ENCODE measurements at regions not wholly inside any gene's neighbourhood (a gene's known extent, or its start where the extent isn't known, plus 50 kb on each side); places are given as distances from the start of the nearest gene placed in this dataset.
A peak's percentile ranks its signal among the peaks of the same experiment; 100 is the strongest.

GRCh38 chr5:124102486-124102885, 590.5 kb downstream of the CSNK1G3 start:
- DNase-seq (ENCODE audit: low read depth, low spot score) (peak; percentile 53), FAIRE-seq (no peak)
- Histone ChIP-seq H3K36me3 (ENCODE audit: control insufficient read depth in 2 of 2, extremely low read depth in 1 of 2, insufficient read depth in 2 of 2, low read length in 2 of 2) (no peaks in the 10 kb centered on the region), H3K9me1 (replicated peaks; ENCODE audit: control insufficient read depth, extremely low read depth, insufficient read depth, low read length) (no peaks in the 10 kb centered on the region), H3K9me3 (replicated peaks; ENCODE audit: control insufficient read depth, insufficient read depth, low read length) (no peaks in the 10 kb centered on the region), H3K4me2 (ENCODE audit: insufficient read depth, low read length) (no peak overlapping the region), H2AFZ (ENCODE audit: low read depth, low read length) (no peak overlapping the region), H3K27me3 (ENCODE audit: control insufficient read depth in 2 of 2, insufficient read depth in 2 of 2, low read length in 2 of 2) (peaks cover 0 to 2% of the 10 kb centered on the region in 2 experiments), H3K4me3 (replicated peaks in 1 of 3; ENCODE audit: insufficient read depth in 1 of 3, low read depth in 1 of 3, low read length in 3 of 3) (no peak overlapping the region), H3K9ac (replicated peaks; ENCODE audit: extremely low read depth, insufficient read depth, low read length) (no peak overlapping the region), H3K27ac (ENCODE audit: insufficient read depth, low read depth, low read length) (no peak overlapping the region), H3K4me1 (ENCODE audit: control insufficient read depth, extremely low read depth, insufficient read depth, low read length) (no peaks in the 10 kb centered on the region), H4K20me1 (replicated peaks; ENCODE audit: control insufficient read depth, extremely low read depth, insufficient read depth, low read length) (no peaks in the 10 kb centered on the region), H3K79me2 (ENCODE audit: control insufficient read depth, insufficient read depth, low read length) (no peaks in the 10 kb centered on the region)
- ChIA-PET POLR2A (no interaction called here), CTCF (no interaction called here)
- TF ChIP-seq MYC (IDR thresholded peaks at IDR 0.05; ENCODE audit: low read depth, low read length) (no peak), POLR2A (IDR thresholded peaks at IDR 0.05; ENCODE audit: low read depth, low read length) (no peak), CTCF (IDR thresholded peaks at IDR 0.05; ENCODE audit: extremely low read depth in 1 of 2, insufficient read depth in 1 of 2, low read depth in 1 of 2, low read length in 2 of 2) (no peak)
- BruUV-seq (replicated peaks), result no TSS peak
- intact Hi-C loops (cut with micrococcal nuclease) (no loop called here), dilution Hi-C loops (cut with MboI; ENCODE audit: extremely low pct_ligation_motif_present, low sequenced_read_pairs) (no loop called here)

GRCh38 chr5:124093658-124094057, 581.7 kb downstream of the CSNK1G3 start:
- dilution Hi-C loops (cut with MboI; ENCODE audit: extremely low pct_ligation_motif_present, low sequenced_read_pairs), result no loop called here

More at GRCh38 chr5:124093658-124094057, 581.7 kb downstream of the CSNK1G3 start:
- intact Hi-C loops (cut with micrococcal nuclease), result no loop called here
- DNase-seq (ENCODE audit: low read depth, low spot score) (no peak), FAIRE-seq (no peak)
- H2AFZ ChIP-seq (ENCODE audit: low read depth, low read length), result no peak overlapping the region
- no peaks in the 10 kb centered on the region for H3K9me1 ChIP-seq (replicated peaks; ENCODE audit: control insufficient read depth, extremely low read depth, insufficient read depth, low read length)
- CTCF ChIA-PET, result no interaction called here
- BruUV-seq (replicated peaks), result no TSS peak
- H3K4me2 ChIP-seq (ENCODE audit: insufficient read depth, low read length), result no peak overlapping the region
- TF ChIP-seq POLR2AphosphoS5 (IDR thresholded peaks at IDR 0.05; ENCODE audit: insufficient read depth, low read depth, low read length) (no peak), MYC (IDR thresholded peaks at IDR 0.05; ENCODE audit: low read depth, low read length) (no peak), FOS (IDR thresholded peaks at IDR 0.05; ENCODE audit: borderline replicate concordance, insufficient read depth, low read length) (no peak), CTCF (IDR thresholded peaks at IDR 0.05; ENCODE audit: extremely low read depth in 1 of 2, insufficient read depth in 1 of 2, low read depth in 1 of 2, low read length in 2 of 2) (no peak), GATA2 (IDR thresholded peaks at IDR 0.05; ENCODE audit: insufficient read depth, insufficient read length, low read depth, low read length) (no peak), JUN (IDR thresholded peaks at IDR 0.05; ENCODE audit: borderline replicate concordance, insufficient read depth, insufficient read length, low read depth) (no peak), POLR2A (IDR thresholded peaks at IDR 0.05; ENCODE audit: low read depth, low read length) (no peak), EZH2 (IDR thresholded peaks at IDR 0.05; ENCODE audit: borderline replicate concordance, low read depth, low read length, severe bottlenecking) (no peak)
- TF ChIP-seq, protein P1, sequence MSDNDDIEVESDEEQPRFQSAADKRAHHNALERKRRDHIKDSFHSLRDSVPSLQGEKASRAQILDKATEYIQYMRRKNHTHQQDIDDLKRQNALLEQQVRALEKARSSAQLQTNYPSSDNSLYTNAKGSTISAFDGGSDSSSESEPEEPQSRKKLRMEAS (IDR thresholded peaks at IDR 0.05; ENCODE audit: insufficient read depth, insufficient read length), result no peak
- H4K20me1 ChIP-seq (replicated peaks; ENCODE audit: control insufficient read depth, extremely low read depth, insufficient read depth, low read length), result no peaks in the 10 kb centered on the region
- H3K9ac ChIP-seq (replicated peaks; ENCODE audit: extremely low read depth, insufficient read depth, low read length), result no peak overlapping the region
- H3K4me1 ChIP-seq (ENCODE audit: control insufficient read depth, extremely low read depth, insufficient read depth, low read length), result no peaks in the 10 kb centered on the region
- no peaks in the 10 kb centered on the region for H3K9me3 ChIP-seq (replicated peaks; ENCODE audit: control insufficient read depth, insufficient read depth, low read length)
- H3K27ac ChIP-seq (ENCODE audit: insufficient read depth, low read depth, low read length), result no peak overlapping the region
- no peak overlapping the region for H3K4me3 ChIP-seq (replicated peaks in 1 of 3; ENCODE audit: insufficient read depth in 1 of 3, low read depth in 1 of 3, low read length in 3 of 3)
- no peaks in the 10 kb centered on the region for H3K79me2 ChIP-seq (ENCODE audit: control insufficient read depth, insufficient read depth, low read length)
- H3K36me3 ChIP-seq (ENCODE audit: control insufficient read depth in 2 of 2, extremely low read depth in 1 of 2, insufficient read depth in 2 of 2, low read length in 2 of 2), result no peaks in the 10 kb centered on the region
- no peaks in the 10 kb centered on the region for H3K27me3 ChIP-seq (ENCODE audit: control insufficient read depth in 2 of 2, insufficient read depth in 2 of 2, low read length in 2 of 2)
- POLR2A ChIA-PET, result no interaction called here

All from endothelial cell of umbilical vein (primary cell).